A549 (cell line): ENCODE measurements at regions not wholly inside any gene's neighbourhood (a gene's known extent, or its start where the extent isn't known, plus 50 kb on each side); places are given as distances from the start of the nearest gene placed in this dataset.

Experiments used
- ATAC-seq, 2 experiments: fragments of 200-7000 bp in 1 of 2; fragments of >200 bp in 1 of 2; cut with Nextera tagmentation in 1 of 2; cut with Tn5 transposase in 1 of 2; 3 replicates each; pipeline versions ENCODE4 v1.8.0 to v1.9.1; 2018 to 2020; ENCODE audit warnings: mild to moderate bottlenecking in 1 of 2, moderate library complexity in 1 of 2
- CTCF ChIA-PET: fragments of 300-600 bp; sonication (Branson Sonifier 250); formaldehyde crosslinking; extraction: SDS; loops from one replicate; lab custom pipeline; 2021; ENCODE audit warnings: antibody characterized with exemption, inconsistent platforms; lab: Yijun Ruan, JAX
- POLR2A ChIA-PET: fragments of 350-600 bp; formaldehyde crosslinking; extraction: SDS; loops from one replicate; lab custom pipeline; 2021; ENCODE audit warnings: antibody characterized with exemption, inconsistent platforms; lab: Yijun Ruan, JAX
- DNase-seq, 2 experiments: peaks; one replicate each; pipeline versions ENCODE4 v3.0.0 to v3.0.0-alpha.2; 2011 to 2016; ENCODE audit warnings: low read depth in 1 of 2, low spot score in 1 of 2
- FAIRE-seq: peaks from 2 replicates; lab custom pipeline; 2011; peaks lifted over from hg19 to GRCh38; lab: Jason Lieb, UNC
- H3K27ac ChIP-seq, 2 experiments: fragments of >200 bp; sonication (Bioruptor Twin); formaldehyde crosslinking; 3 replicates each; pipeline ENCODE4 v1.5.1; 2016 to 2017
- H3K4me1 ChIP-seq: fragments of >200 bp; sonication (Bioruptor Twin); formaldehyde crosslinking; 3 replicates; pipeline ENCODE4 v1.6.1; 2016
- H3K4me2 ChIP-seq: fragments of >200 bp; sonication (Bioruptor Twin); formaldehyde crosslinking; 3 replicates; pipeline ENCODE4 v1.6.1; 2016
- H3K4me3 ChIP-seq: fragments of >200 bp; sonication (Bioruptor Twin); formaldehyde crosslinking; 3 replicates; pipeline ENCODE4 v1.5.1; 2016
- H3K9me3 ChIP-seq: fragments of >200 bp; sonication (Bioruptor Twin); formaldehyde crosslinking; 3 replicates; pipeline ENCODE4 v1.6.1; 2016
- CBX2 ChIP-seq: fragments of 200-600 bp; sonication (generic); IDR thresholded peaks from 2 replicates; pipeline ENCODE4 v1.6.1; 2016; ENCODE audit warnings: low read depth, mild to moderate bottlenecking, borderline replicate concordance
- CHD2 ChIP-seq: fragments of 150-350 bp; IDR thresholded peaks from 2 replicates; pipeline ENCODE4 v1.6.1; 2014; ENCODE audit warnings: low read length; ENCODE audit not compliant: partially characterized antibody
- EHF ChIP-seq: fragments of 250-450 bp; sonication (Bioruptor Pico); IDR thresholded peaks from 2 replicates; pipeline ENCODE4 v1.5.0; 2020; ENCODE audit warnings: mild to moderate bottlenecking
- EP300 ChIP-seq, 2 experiments: fragments of >200 bp; sonication (Bioruptor Twin); formaldehyde crosslinking; IDR thresholded peaks; 2 replicates in 1 of 2; 3 replicates in 1 of 2; pipeline ENCODE4 v1.6.1; 2016 to 2017
- FOSB ChIP-seq: fragments of 250-450 bp; sonication (Bioruptor Pico); IDR thresholded peaks from 2 replicates; pipeline ENCODE4 v1.5.0; 2020; ENCODE audit warnings: mild to moderate bottlenecking, moderate library complexity
- FOSL2 ChIP-seq, 2 experiments: fragments of 450-650 bp in 1 of 2; fragments of >200 bp in 1 of 2; sonication (Bioruptor Twin) in 1 of 2; formaldehyde crosslinking; IDR thresholded peaks; 2 replicates each; pipeline versions ENCODE4 v1.5.0 to v1.6.1; 2016 to 2020; ENCODE audit warnings: mild to moderate bottlenecking in 1 of 2, moderate library complexity in 1 of 2
- HEYL ChIP-seq: fragments of 250-450 bp; sonication (Bioruptor Pico); IDR thresholded peaks from 2 replicates; pipeline ENCODE4 v1.8.0; 2021; ENCODE audit warnings: mild to moderate bottlenecking, moderate library complexity
- HOXA7 ChIP-seq: fragments of 250-450 bp; sonication (Bioruptor Pico); IDR thresholded peaks from 2 replicates; pipeline ENCODE4 v1.5.0; 2020; ENCODE audit warnings: mild to moderate bottlenecking, moderate library complexity
- HOXB13 ChIP-seq: fragments of 250-450 bp; sonication (Bioruptor Pico); IDR thresholded peaks from 2 replicates; pipeline ENCODE4 v1.5.0; 2020; ENCODE audit warnings: low read depth, mild to moderate bottlenecking, moderate library complexity
- JUN ChIP-seq, 2 experiments: fragments of >200 bp; sonication (Bioruptor Twin); formaldehyde crosslinking; IDR thresholded peaks; 2 replicates in 1 of 2; 3 replicates in 1 of 2; pipeline ENCODE4 v1.6.1; 2016 to 2017
- KDM1A ChIP-seq: fragments of 200-600 bp; sonication (generic); IDR thresholded peaks from 2 replicates; pipeline ENCODE4 v1.6.1; 2016; ENCODE audit warnings: low read depth, mild to moderate bottlenecking
- MAZ ChIP-seq: fragments of 150-350 bp; IDR thresholded peaks from 2 replicates; pipeline ENCODE4 v1.6.1; 2014; ENCODE audit warnings: antibody characterized with exemption, low read depth, low read length, borderline replicate concordance
- MYC ChIP-seq: IDR thresholded peaks from 2 replicates; pipeline ENCODE4 v1.6.1; 2012; ENCODE audit warnings: mild to moderate bottlenecking, inconsistent platforms, low read length, improper control_type of control experiment, borderline replicate concordance
- NPAS2 ChIP-seq: fragments of 250-450 bp; sonication (Bioruptor Pico); IDR thresholded peaks from 2 replicates; pipeline ENCODE4 v1.8.0; 2022; ENCODE audit warnings: mild to moderate bottlenecking, moderate library complexity, borderline replicate concordance
- PBX3 ChIP-seq: IDR thresholded peaks from 2 replicates; pipeline ENCODE4 v1.6.1; 2012
- PHF8 ChIP-seq: fragments of 200-600 bp; sonication (generic); IDR thresholded peaks from 2 replicates; pipeline ENCODE4 v1.6.1; 2016; ENCODE audit warnings: low read depth, mild to moderate bottlenecking, antibody characterized with exemption, moderate library complexity, borderline replicate concordance
- POLR2A ChIP-seq: IDR thresholded peaks from 2 replicates; pipeline ENCODE4 v1.6.1; 2012; ENCODE audit warnings: mild to moderate bottlenecking, low read length
- POLR2AphosphoS2 ChIP-seq: conservative IDR thresholded peaks from 2 replicates; pipeline ENCODE4 v1.6.1; 2012; ENCODE audit warnings: low read length, improper control_type of control experiment, inconsistent platforms
- RAD21 ChIP-seq, 2 experiments: fragments of >200 bp in 1 of 2; sonication (Bioruptor Twin) in 1 of 2; formaldehyde crosslinking in 1 of 2; IDR thresholded peaks in 1 of 2; conservative IDR thresholded peaks in 1 of 2; 2 replicates in 1 of 2; 3 replicates in 1 of 2; pipeline ENCODE4 v1.6.1; 2012 to 2018; ENCODE audit warnings: inconsistent platforms in 1 of 2
- REST ChIP-seq: fragments of 200-600 bp; sonication (generic); IDR thresholded peaks from 2 replicates; pipeline ENCODE4 v1.6.1; 2016; ENCODE audit warnings: antibody characterized with exemption, mild to moderate bottlenecking, moderate library complexity
- RNF2 ChIP-seq: fragments of 200-600 bp; sonication (generic); IDR thresholded peaks from 2 replicates; pipeline ENCODE4 v1.6.1; 2016; ENCODE audit warnings: low read depth, mild to moderate bottlenecking, antibody characterized with exemption, moderate library complexity, borderline replicate concordance
- ZNF302 ChIP-seq: fragments of 250-450 bp; sonication (Bioruptor Pico); IDR thresholded peaks from 2 replicates; pipeline ENCODE4 v1.9.0; 2021; ENCODE audit warnings: inconsistent platforms, mild to moderate bottlenecking, moderate library complexity
- ZSCAN20 ChIP-seq: fragments of 250-450 bp; sonication (Bioruptor Pico); IDR thresholded peaks from 2 replicates; pipeline ENCODE4 v1.8.0; 2022; ENCODE audit warnings: mild to moderate bottlenecking, moderate library complexity
- WGBS: methylation state at CpG from one replicate; pipeline ENCODE4 v1.1.6; 2017; ENCODE audit errors: missing lambda C conversion rate; 5-methylcytosine and 5-hydroxymethylcytosine counted together

- DNase-seq (no peak), ATAC-seq (no peak), FAIRE-seq (no peak)
- Histone ChIP-seq H3K4me3 (no peak overlapping the region), H3K4me1 (no peaks in the 10 kb centered on the region), H3K9me3 (no peaks in the 10 kb centered on the region), H3K4me2 (no peak overlapping the region), H3K27ac (no peak overlapping the region)
- no peak for TF ChIP-seq MAZ
- TF ChIP-seq CBX2: no peak
- TF ChIP-seq HOXB13 (CRISPR knock-in tag): no peak
- no peak for TF ChIP-seq EP300 (IDR thresholded peaks at IDR 0.05)
- no peak for TF ChIP-seq HEYL (CRISPR knock-in tag)
- no peak for TF ChIP-seq CHD2
- TF ChIP-seq JUN (IDR thresholded peaks at IDR 0.05): no peak
- TF ChIP-seq RAD21 (conservative IDR thresholded peaks at IDR 0.05 in 1 of 2, IDR thresholded peaks at IDR 0.05 in 1 of 2): no peak
- ChIA-PET CTCF (interaction anchor here (1.3 to 12.3 kb wide), 5 partner anchors 28 to 444 kb away, joined by 3 to 223 read pairs (median 10); partner anchors contain the start of gene MAP3K4), POLR2A (no interaction called here)
- 12% methylated on average over 3 of the region's 3 CpGs for WGBS
Measured at GRCh38 chr6:160929361-160929760, 62.2 kb upstream of the MAP3K4 start.

- CTCF ChIA-PET: interaction anchor here (0.7 to 12.3 kb wide), 17 partner anchors 8 to 444 kb away, joined by 3 to 223 read pairs (median 3); partner anchors contain the start of gene MAP3K4
- no CpG with 5 or more reads among the region's 3 CpGs for WGBS
- FAIRE-seq (no peak), DNase-seq (no peak), ATAC-seq (no peak)
- Histone ChIP-seq H3K4me2 (no peak overlapping the region), H3K4me3 (no peak overlapping the region), H3K4me1 (no peaks in the 10 kb centered on the region), H3K9me3 (no peaks in the 10 kb centered on the region), H3K27ac (no peak overlapping the region)
- TF ChIP-seq POLR2A (no peak), HOXA7 (no peak), REST (no peak), ZSCAN20 (no peak), RNF2 (no peak), MYC (no peak), EHF (no peak), FOSB (CRISPR knock-in tag) (no peak), CHD2 (no peak), PBX3 (no peak), NPAS2 (CRISPR knock-in tag) (no peak), ZNF302 (no peak), POLR2AphosphoS2 (no peak), FOSL2 (IDR thresholded peaks at IDR 0.05) (no peak), FOSL2 (CRISPR knock-in tag; IDR thresholded peaks at IDR 0.05) (no peak), KDM1A (no peak), PHF8 (no peak)
- POLR2A ChIA-PET: no interaction called here
Measured at GRCh38 chr6:160929831-160930230, 61.7 kb upstream of the MAP3K4 start.
